ENCODE measurements at regions not wholly inside any gene's neighbourhood (a gene's known extent, or its start where the extent isn't known, plus 50 kb on each side); places are given as distances from the start of the nearest gene placed in this dataset.

DNA sequence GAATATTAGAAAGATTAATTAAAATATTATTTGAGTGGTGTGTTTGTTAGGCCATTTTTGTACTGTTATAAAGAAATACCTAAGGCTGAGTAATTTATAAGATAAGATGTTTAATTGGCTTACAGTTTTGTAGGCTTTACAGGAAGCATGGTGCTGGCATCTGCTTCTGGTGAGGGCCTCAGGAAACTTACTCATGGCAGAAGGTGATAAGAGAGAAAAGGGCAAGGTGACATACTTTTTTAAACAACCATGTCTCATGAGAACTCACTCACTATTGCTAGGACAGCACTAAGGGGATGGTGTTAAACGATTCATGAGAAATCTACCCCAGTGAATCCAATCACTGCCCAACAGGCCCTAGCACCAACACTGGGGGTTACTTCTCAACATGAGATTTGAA is 56.7 kb upstream of the RGS21 start:
- TF ChIP-seq POLR2A (IDR thresholded peaks at IDR 0.05; ENCODE audit: borderline replicate concordance, extremely low read depth, insufficient read depth, insufficient read length) = no peak
- TF ChIP-seq, protein P1, sequence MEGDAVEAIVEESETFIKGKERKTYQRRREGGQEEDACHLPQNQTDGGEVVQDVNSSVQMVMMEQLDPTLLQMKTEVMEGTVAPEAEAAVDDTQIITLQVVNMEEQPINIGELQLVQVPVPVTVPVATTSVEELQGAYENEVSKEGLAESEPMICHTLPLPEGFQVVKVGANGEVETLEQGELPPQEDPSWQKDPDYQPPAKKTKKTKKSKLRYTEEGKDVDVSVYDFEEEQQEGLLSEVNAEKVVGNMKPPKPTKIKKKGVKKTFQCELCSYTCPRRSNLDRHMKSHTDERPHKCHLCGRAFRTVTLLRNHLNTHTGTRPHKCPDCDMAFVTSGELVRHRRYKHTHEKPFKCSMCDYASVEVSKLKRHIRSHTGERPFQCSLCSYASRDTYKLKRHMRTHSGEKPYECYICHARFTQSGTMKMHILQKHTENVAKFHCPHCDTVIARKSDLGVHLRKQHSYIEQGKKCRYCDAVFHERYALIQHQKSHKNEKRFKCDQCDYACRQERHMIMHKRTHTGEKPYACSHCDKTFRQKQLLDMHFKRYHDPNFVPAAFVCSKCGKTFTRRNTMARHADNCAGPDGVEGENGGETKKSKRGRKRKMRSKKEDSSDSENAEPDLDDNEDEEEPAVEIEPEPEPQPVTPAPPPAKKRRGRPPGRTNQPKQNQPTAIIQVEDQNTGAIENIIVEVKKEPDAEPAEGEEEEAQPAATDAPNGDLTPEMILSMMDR (IDR thresholded peaks at IDR 0.05 in 2 of 3, conservative IDR thresholded peaks at IDR 0.05 in 1 of 3; ENCODE audit: borderline replicate concordance in 1 of 3, insufficient read depth in 1 of 3, low read depth in 2 of 3, low read length in 2 of 3) = no peak

Measured in HCT116 (cell line).